Mucosa of descending colon (tissue), 3 donors: ENCODE measurements at regions not wholly inside any gene's neighbourhood (a gene's known extent, or its start where the extent isn't known, plus 50 kb on each side); places are given as distances from the start of the nearest gene placed in this dataset.

Experiments used
- ATAC-seq: fragments of 200-7000 bp; cut with Tn5 transposase; one replicate; pipeline ENCODE4 v1.9.1; 2020; ENCODE audit warnings: mild to moderate bottlenecking, moderate library complexity
- DNase-seq, 3 donors: peaks; one replicate each; pipeline ENCODE4 v3.0.0-alpha.2; 2020
- H3K36me3 ChIP-seq: fragments of 200-600 bp; one replicate; pipeline ENCODE4 v1.8.0; 2021; ENCODE audit warnings: low read depth, mild to moderate bottlenecking
- H3K4me1 ChIP-seq: fragments of 200-600 bp; one replicate; pipeline ENCODE4 v1.8.0; 2021; ENCODE audit warnings: low read depth, mild to moderate bottlenecking
- H3K4me3 ChIP-seq: fragments of 200-600 bp; one replicate; pipeline ENCODE4 v1.8.0; 2021; ENCODE audit warnings: mild to moderate bottlenecking
- H3K9me3 ChIP-seq: fragments of 200-600 bp; one replicate; pipeline ENCODE4 v1.8.0; 2021; ENCODE audit warnings: mild to moderate bottlenecking
- intact Hi-C, 2 donors: fragments of 100-400 bp; cut with DNase I in 1 of 2; cut with micrococcal nuclease in 1 of 2; formaldehyde crosslinking; loops; one replicate each; pipeline versions ENCODE4 v1.11.0 to v1.11.1; 2022; cut with DNase I, micrococcal nuclease
- TF ChIP-seq, protein P1 (sequence below): fragments of 200-600 bp; IDR thresholded peaks from one replicate; pipeline ENCODE4 v1.8.0; 2022; ENCODE audit warnings: antibody characterized with exemption, mild to moderate bottlenecking
- donor health status: DM: no; HTN: no; CAD: no; lungs with moderate emphysema.
- donor health status: DM: no; HTN: no; CAD: no.
- donor health status: DM: no; HTN: yes; CAD: no.

DNA sequence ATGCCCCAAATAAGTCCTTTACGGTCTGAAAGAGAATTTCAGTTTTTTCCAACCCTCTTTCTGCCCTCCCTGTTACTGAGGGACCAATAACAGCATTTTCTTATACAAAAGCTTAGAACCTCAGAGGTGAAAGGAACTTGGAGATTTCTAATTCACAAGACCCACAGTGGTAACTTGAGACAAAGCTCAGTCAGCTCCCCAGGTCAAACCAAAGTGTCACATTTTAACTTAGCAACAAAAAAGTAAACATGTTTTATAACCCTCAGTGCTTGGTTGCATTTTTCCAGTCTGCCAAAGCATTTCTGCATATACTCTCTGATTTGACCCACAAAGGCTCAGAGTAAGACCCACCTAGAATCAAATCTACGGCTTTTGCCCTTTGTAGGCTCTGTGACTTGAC is 415.2 kb downstream of the VRK1 start:
- Histone ChIP-seq H3K9me3 (no peaks in the 10 kb centered on the region), H3K36me3 (no peaks in the 10 kb centered on the region), H3K4me3 (no peak overlapping the region), H3K4me1 (no peaks in the 10 kb centered on the region)
- no peak for DNase-seq
- no peak for ATAC-seq
- TF ChIP-seq, protein P1, sequence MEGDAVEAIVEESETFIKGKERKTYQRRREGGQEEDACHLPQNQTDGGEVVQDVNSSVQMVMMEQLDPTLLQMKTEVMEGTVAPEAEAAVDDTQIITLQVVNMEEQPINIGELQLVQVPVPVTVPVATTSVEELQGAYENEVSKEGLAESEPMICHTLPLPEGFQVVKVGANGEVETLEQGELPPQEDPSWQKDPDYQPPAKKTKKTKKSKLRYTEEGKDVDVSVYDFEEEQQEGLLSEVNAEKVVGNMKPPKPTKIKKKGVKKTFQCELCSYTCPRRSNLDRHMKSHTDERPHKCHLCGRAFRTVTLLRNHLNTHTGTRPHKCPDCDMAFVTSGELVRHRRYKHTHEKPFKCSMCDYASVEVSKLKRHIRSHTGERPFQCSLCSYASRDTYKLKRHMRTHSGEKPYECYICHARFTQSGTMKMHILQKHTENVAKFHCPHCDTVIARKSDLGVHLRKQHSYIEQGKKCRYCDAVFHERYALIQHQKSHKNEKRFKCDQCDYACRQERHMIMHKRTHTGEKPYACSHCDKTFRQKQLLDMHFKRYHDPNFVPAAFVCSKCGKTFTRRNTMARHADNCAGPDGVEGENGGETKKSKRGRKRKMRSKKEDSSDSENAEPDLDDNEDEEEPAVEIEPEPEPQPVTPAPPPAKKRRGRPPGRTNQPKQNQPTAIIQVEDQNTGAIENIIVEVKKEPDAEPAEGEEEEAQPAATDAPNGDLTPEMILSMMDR, result no peak
- intact Hi-C loops, result no loop called here

DNA sequence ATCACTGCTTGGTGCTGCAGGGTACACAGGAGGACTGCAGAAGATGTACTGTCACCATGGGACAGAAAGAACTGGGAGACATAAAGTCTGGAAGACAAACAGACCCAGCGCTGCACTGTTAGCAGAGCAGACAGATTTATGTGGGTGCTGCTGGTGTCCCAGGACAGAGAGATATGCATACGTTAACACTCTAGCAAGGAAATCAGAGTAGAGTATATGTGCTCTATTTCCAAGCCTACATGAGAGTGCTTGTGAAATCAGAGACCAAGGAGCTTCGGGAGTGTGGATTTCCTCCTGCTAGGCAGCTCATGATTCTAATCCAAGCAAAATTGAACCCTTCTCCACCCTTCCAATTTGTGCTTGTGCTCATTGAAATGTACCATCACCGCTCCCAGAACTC is 416.5 kb downstream of the VRK1 start:
- no peak for DNase-seq
- no peak for ATAC-seq
- Histone ChIP-seq H3K4me1 (no peaks in the 10 kb centered on the region), H3K36me3 (no peaks in the 10 kb centered on the region), H3K9me3 (no peaks in the 10 kb centered on the region), H3K4me3 (no peak overlapping the region)
- TF ChIP-seq, protein P1, result no peak
- intact Hi-C loops, result no loop called here

DNA sequence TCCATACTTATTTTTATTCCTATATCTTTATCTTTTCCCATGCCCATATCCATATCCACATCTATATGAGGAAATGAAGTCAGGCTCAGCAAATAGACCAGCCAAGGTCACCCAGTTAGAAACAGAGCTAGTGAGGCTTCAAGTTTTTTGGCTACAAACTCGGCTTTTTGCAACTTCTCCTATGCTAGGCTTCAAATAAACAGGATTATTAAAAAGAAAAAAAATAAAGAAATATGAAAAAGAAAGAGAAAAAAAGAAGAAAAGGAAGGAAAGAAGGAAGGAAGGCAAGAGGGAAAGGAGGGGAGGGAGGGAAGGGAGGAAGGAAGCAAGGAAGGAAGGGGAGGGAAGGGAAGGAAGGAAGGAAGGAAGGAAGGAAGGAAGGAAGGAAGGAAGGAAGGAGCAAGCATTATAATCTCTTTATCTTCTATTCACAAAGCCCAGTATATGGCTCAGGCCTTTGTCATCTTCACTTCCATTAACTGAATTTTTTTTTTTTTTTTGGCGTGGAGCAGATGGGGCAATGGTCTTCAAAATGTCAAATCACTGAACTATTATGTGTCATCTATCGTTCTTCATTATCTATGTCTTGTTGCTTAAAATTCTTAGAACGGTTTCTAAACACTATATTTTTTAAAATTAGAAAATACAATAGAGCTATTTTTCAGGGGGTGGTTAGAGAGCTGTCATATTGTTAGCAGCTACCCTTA is 418.2 kb downstream of the VRK1 start:
- Histone ChIP-seq H3K4me3 (no peak overlapping the region), H3K4me1 (no peaks in the 10 kb centered on the region), H3K36me3 (no peaks in the 10 kb centered on the region), H3K9me3 (no peaks in the 10 kb centered on the region)
- ATAC-seq (no peak), DNase-seq (no peak)
- intact Hi-C loops, result no loop called here
- TF ChIP-seq, protein P1, result no peak

DNA sequence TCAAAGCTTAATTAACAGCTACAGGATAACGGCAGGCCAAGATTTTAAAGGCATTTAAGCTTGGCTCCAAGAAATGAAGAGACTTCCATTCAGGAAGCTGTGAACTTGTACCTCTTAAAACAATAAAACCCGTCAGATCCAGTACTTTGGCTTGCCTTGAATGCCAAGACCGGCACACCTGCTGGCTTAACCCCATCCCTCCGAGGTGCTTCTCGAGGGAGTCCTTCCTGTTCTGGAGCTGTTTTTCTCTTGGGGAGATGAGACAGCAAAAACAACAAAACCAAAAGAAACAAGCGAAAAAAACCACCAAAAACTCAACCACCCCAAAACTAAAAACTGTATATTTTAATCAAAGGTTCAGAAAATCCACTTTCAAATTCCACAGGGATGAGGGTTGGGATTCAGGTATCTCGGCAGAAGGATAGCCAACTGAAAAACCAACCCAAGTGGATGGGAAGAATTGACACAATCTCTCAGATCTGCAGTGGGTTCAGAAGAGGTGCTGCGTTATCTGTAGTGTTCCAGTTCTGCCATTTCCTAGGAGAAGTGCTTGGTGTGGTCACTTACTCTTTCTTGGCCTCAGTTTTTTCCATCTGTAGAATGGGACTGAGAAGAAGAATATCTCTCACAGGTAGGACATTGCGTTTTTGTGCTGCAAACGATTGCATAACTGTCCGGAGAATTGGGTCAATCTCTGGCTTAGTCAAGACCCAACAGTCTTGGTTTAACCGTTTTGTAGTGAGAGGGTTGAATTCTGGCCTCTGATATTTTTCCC is 420.1 kb downstream of the VRK1 start:
- ATAC-seq (no peak), DNase-seq (no peak)
- Histone ChIP-seq H3K9me3 (no peaks in the 10 kb centered on the region), H3K36me3 (no peaks in the 10 kb centered on the region), H3K4me3 (no peak overlapping the region), H3K4me1 (no peaks in the 10 kb centered on the region)
- TF ChIP-seq, protein P1, result no peak
- intact Hi-C loops, result no loop called here

DNA sequence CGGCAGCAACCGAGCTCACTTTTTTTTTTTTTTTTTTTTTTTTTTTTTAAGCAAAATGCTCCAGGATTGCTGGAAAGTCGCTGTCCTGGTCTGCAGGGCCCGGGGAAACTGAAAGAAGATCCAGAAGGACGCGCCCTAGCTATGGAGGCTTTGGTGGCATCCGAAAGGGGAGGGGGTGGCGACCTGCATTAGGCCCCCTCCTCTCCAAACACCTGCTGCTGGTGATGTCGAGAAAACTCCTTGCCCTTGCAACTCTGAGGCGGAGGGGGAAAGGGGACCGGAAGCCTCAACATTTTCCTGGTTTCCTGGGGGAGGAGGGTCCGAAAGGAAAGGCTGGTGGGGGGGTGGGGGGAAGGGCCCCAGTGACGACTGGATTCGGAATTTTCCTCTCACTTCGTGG is 421.1 kb downstream of the VRK1 start:
- no peaks in the 10 kb centered on the region for H3K36me3 ChIP-seq
- DNase-seq (no peak), ATAC-seq (no peak)
- intact Hi-C loops, result no loop called here
- TF ChIP-seq, protein P1, result no peak
- H3K4me1 ChIP-seq, result no peaks in the 10 kb centered on the region
- H3K4me3 ChIP-seq, result no peak overlapping the region
- H3K9me3 ChIP-seq, result no peaks in the 10 kb centered on the region
